Activated CD8-positive, alpha-beta T cell treated with anti-CD3 and anti-CD28 coated beads for 36 hours (primary cell): ENCODE measurements at regions not wholly inside any gene's neighbourhood (a gene's known extent, or its start where the extent isn't known, plus 50 kb on each side); places are given as distances from the start of the nearest gene placed in this dataset.

Experiments
- ATAC-seq: fragments of 200-7000 bp; cut with Tn5 transposase; one replicate; pipeline ENCODE4 v1.10.0; 2021; ENCODE audit warnings: mild to moderate bottlenecking, moderate library complexity
- CTCF ChIA-PET: fragments of 350-600 bp; sonication (Branson Sonifier 250); formaldehyde crosslinking; loops from one replicate; lab custom pipeline; 2021; ENCODE audit warnings: antibody characterized with exemption; lab: Charles Lee
- POLR2A ChIA-PET: fragments of 350-600 bp; sonication (Branson Sonifier 250); formaldehyde crosslinking; loops from one replicate; lab custom pipeline; 2021; ENCODE audit warnings: antibody characterized with exemption; lab: Charles Lee
- DNase-seq: peaks from one replicate; pipeline ENCODE4 v3.0.0-alpha.2; 2020
- H3K27ac Mint-ChIP-seq: one replicate; pipeline ENCODE4 v1.8.0; 2021; ENCODE audit warnings: mild to moderate bottlenecking, mixed read lengths
- H3K27me3 Mint-ChIP-seq: one replicate; pipeline ENCODE4 v1.8.0; 2021; ENCODE audit warnings: mixed read lengths
- H3K36me3 Mint-ChIP-seq: one replicate; pipeline ENCODE4 v1.8.0; 2021; ENCODE audit warnings: low read depth, mixed read lengths
- H3K4me1 Mint-ChIP-seq: one replicate; pipeline ENCODE4 v1.8.0; 2021; ENCODE audit warnings: low read depth, mixed read lengths
- H3K4me3 Mint-ChIP-seq: one replicate; pipeline ENCODE4 v1.8.0; 2021; ENCODE audit warnings: mild to moderate bottlenecking, moderate library complexity, mixed read lengths
- H3K9me3 Mint-ChIP-seq: one replicate; pipeline ENCODE4 v1.8.0; 2021; ENCODE audit warnings: mixed read lengths
- CTCF ChIP-seq: fragments of 200-600 bp; IDR thresholded peaks from one replicate; pipeline ENCODE4 v1.8.0; 2022; ENCODE audit warnings: antibody characterized with exemption, mild to moderate bottlenecking
- intact Hi-C: fragments of 100-400 bp; cut with micrococcal nuclease; formaldehyde crosslinking; loops from one replicate; pipeline ENCODE4 v1.10.0; 2022

DNA sequence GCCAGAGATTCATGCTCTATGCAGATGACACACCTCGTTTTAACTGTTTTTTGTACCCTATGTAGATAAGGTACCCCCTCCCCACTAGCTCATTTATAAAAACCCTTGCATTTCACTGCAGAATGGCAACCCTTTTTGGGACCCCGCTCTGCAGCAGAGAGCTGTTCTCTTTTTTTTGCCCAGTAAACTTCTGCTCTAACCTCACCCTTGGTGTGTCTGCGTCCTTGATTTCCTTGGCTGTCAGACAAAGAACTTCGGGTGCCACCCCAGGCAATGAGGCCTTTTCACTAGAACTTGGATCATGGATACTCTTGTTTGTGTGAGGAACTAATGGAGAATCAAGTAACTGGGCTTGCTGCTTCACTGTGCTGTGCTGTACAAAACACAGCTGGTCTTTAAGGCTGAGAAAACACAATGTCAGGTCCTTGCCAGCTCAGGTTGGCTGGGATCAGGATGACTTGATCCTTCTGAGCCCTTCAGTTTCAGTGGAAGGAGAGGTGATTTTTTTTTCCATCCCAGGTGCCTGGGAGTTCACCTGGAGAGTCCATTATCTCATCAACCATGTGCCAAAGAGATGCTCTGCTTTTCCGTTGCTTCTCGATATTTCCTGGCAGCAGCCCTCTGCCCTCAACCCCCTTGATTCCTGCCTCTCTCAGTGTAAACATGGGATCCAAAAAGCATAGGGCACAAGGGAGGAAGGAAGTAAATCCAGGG, 133.2 kb upstream of the FAM20A start:
- CTCF ChIA-PET: interaction anchor here (1.4 kb wide), 1 partner anchor 120 kb away, joined by 3 read pairs; no protein-coding TSS in a partner anchor
- intact Hi-C loops: no loop called here
- POLR2A ChIA-PET: no interaction called here
- no peak overlapping the region for H3K27ac Mint-ChIP-seq
- no peak overlapping the region for H3K4me3 Mint-ChIP-seq
- DNase-seq (no peak), ATAC-seq (no peak)
- no peak for TF ChIP-seq CTCF
- no peaks in the 10 kb centered on the region for H3K9me3 Mint-ChIP-seq
- H3K36me3 Mint-ChIP-seq: no peaks in the 10 kb centered on the region
- no peaks in the 10 kb centered on the region for H3K4me1 Mint-ChIP-seq
- peaks cover 13% of the 10 kb centered on the region for H3K27me3 Mint-ChIP-seq

DNA sequence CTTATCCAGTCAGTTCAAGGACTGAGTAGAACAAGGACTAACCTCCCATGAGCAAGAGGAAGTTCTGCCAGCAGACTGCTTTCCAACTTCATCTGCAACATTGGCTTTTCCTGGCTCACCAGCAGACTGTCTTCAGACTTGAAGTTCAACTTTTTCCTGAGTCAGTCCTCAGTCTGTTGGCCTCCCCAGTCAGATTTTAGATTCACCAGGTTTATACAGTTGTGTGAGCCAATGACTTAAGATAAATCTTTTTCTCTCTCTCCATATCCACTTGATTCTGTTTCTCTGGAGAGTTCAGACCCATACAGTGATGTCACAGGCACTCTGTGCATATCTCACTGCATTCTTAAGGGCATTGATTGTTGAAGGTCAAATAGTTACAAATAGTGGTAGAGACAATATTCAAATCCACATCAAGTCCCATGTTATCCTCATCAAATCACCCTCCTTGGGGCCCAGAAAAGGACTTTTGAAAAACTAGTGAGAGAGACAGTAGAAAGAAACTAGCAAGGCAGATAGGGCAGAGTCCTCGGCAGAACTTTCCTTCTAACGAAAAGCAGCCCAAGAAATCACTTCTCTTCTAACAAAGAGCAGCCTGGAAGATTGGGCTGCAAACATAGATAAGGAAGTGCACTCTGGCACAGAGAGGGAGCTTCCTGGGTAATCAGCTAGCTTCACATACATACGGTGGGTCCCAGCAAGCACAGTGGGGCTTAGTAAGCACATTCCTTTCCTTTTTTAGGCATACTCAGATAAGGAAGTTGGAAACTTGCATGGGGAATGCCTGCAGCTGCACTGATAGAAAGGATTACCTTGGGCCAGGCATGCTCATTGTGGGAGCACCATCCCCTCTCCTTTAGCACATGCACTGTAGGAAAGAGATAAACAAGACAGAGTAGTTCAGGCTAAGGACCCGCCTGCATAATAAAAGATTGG, 132.3 kb upstream of the FAM20A start:
- DNase-seq: no peak
- Mint-ChIP-seq H3K4me1 (no peaks in the 10 kb centered on the region), H3K4me3 (no peak overlapping the region), H3K27ac (no peak overlapping the region), H3K27me3 (peaks cover 13% of the 10 kb centered on the region), H3K36me3 (no peaks in the 10 kb centered on the region), H3K9me3 (no peaks in the 10 kb centered on the region)
- CTCF ChIA-PET: no interaction called here
- POLR2A ChIA-PET: interaction anchor here (0.6 kb wide), 1 partner anchor 244 kb away, joined by 3 read pairs; no protein-coding TSS in a partner anchor
- intact Hi-C loops: no loop called here
- no peak for TF ChIP-seq CTCF
- ATAC-seq: no peak

DNA sequence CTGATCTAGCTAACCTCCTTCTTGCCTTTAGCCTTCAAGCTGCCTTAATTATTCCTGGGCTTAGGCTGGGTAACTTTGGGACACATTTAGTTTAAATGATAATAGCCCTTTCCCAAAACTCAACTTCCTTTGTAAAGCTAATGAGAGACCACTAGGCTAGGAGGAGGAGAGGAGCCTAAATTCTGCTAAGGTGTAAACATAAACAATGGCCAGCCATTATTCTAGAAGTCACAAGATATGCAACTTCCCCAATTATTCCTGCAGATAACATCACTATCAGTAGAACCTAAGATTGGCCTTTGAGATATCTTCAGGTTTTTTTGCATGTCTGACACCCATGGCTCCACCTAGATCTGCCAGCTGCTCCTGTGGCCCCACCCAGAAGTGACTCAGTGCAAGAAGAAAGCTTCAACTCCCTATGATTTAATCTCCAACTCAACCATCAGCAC, 131.2 kb upstream of the FAM20A start:
- POLR2A ChIA-PET: no interaction called here
- no peaks in the 10 kb centered on the region for H3K4me1 Mint-ChIP-seq
- H3K27ac Mint-ChIP-seq: no peak overlapping the region

DNA sequence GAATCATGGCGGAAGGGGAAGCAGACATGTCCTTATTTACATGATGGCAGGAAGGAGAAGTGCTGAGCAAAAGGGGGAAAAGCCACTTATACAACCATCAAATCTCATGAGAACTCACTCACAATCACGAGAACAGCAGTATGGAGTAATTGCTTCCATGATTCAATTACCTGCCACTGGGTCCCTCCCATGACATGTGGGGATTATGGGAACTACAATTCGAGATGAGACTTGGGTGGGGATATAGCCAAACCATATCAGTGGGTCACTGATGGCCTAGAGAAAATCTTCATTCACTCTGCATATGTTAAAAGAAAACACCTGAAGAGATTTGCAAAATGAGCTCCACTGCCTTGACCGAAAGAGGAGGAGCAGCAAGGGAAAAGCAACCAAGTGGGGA, 130.3 kb upstream of the FAM20A start:
- no peaks in the 10 kb centered on the region for H3K4me1 Mint-ChIP-seq
- DNase-seq: no peak
- H3K27ac Mint-ChIP-seq: no peak overlapping the region
- POLR2A ChIA-PET: no interaction called here
- no peak for TF ChIP-seq CTCF
- H3K27me3 Mint-ChIP-seq: peaks cover 20% of the 10 kb centered on the region
- H3K36me3 Mint-ChIP-seq: no peaks in the 10 kb centered on the region
- no peak overlapping the region for H3K4me3 Mint-ChIP-seq
- CTCF ChIA-PET: no interaction called here
- intact Hi-C loops: no loop called here
- no peaks in the 10 kb centered on the region for H3K9me3 Mint-ChIP-seq
- no peak for ATAC-seq

More for the DNA sequence above, 131.2 kb upstream of the FAM20A start:
- H3K9me3 Mint-ChIP-seq: no peaks in the 10 kb centered on the region
- no peak for TF ChIP-seq CTCF
- DNase-seq (no peak), ATAC-seq (no peak)
- peaks cover 18% of the 10 kb centered on the region for H3K27me3 Mint-ChIP-seq
- CTCF ChIA-PET: no interaction called here
- intact Hi-C loops: no loop called here
- H3K4me3 Mint-ChIP-seq: no peak overlapping the region
- no peaks in the 10 kb centered on the region for H3K36me3 Mint-ChIP-seq

DNA sequence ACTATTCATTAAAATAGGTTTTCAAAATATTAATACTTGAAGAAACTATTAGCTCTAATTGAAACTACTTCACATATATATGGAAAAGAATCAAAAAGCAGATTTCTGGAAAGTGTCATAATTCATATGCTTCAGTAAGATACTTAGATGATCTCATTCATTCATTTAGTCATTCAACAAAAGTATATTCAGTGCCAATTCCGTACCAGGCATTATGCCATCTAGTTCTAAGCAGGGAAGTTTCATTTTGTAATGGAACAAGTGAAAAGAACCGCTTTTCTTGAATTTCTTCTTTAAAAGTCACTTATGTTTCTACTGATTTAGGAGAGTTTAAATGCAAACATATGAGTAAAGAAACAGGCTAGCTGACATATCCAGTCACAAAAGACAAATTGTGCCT, 118.3 kb upstream of the FAM20A start:
- no peaks in the 10 kb centered on the region for H3K9me3 Mint-ChIP-seq
- TF ChIP-seq CTCF: no peak
- H3K4me1 Mint-ChIP-seq: no peaks in the 10 kb centered on the region
- ChIA-PET POLR2A (no interaction called here), CTCF (no interaction called here)
- H3K27me3 Mint-ChIP-seq: peaks cover 13% of the 10 kb centered on the region
- intact Hi-C loops: no loop called here
- no peaks in the 10 kb centered on the region for H3K36me3 Mint-ChIP-seq
- ATAC-seq (no peak), DNase-seq (no peak)
- H3K4me3 Mint-ChIP-seq: no peak overlapping the region
- H3K27ac Mint-ChIP-seq: no peak overlapping the region
